Activated CD4-positive, alpha-beta T cell treated with anti-CD3 and anti-CD28 coated beads for 36 hours (primary cell): ENCODE measurements at regions not wholly inside any gene's neighbourhood (a gene's known extent, or its start where the extent isn't known, plus 50 kb on each side); places are given as distances from the start of the nearest gene placed in this dataset.

Source experiments
- ATAC-seq: fragments of 200-7000 bp; cut with Tn5 transposase; one replicate; pipeline ENCODE4 v1.10.0; 2021; ENCODE audit warnings: mild to moderate bottlenecking, moderate library complexity
- CTCF ChIA-PET: fragments of 350-600 bp; sonication (Branson Sonifier 250); formaldehyde crosslinking; loops from one replicate; lab custom pipeline; 2021; ENCODE audit warnings: antibody characterized with exemption; lab: Charles Lee
- POLR2A ChIA-PET: fragments of 350-600 bp; sonication (Branson Sonifier 250); formaldehyde crosslinking; loops from one replicate; lab custom pipeline; 2021; ENCODE audit warnings: antibody characterized with exemption, inconsistent platforms; lab: Charles Lee
- DNase-seq: peaks from one replicate; pipeline ENCODE4 v3.0.0-alpha.2; 2020
- H3K27ac Mint-ChIP-seq: one replicate; pipeline ENCODE4 v1.8.0; 2021; ENCODE audit warnings: mixed read lengths
- H3K27me3 Mint-ChIP-seq: one replicate; pipeline ENCODE4 v1.8.0; 2021; ENCODE audit warnings: mixed read lengths
- H3K36me3 Mint-ChIP-seq: one replicate; pipeline ENCODE4 v1.8.0; 2021; ENCODE audit warnings: low read depth, mixed read lengths
- H3K4me1 Mint-ChIP-seq: one replicate; pipeline ENCODE4 v1.8.0; 2021; ENCODE audit warnings: mixed read lengths
- H3K4me3 Mint-ChIP-seq: one replicate; pipeline ENCODE4 v1.8.0; 2021; ENCODE audit warnings: mild to moderate bottlenecking, moderate library complexity, mixed read lengths
- H3K9me3 Mint-ChIP-seq: one replicate; pipeline ENCODE4 v1.8.0; 2021; ENCODE audit warnings: low read depth, mixed read lengths
- intact Hi-C, 2 experiments: fragments of 100-400 bp; cut with DNase I in 1 of 2; cut with micrococcal nuclease in 1 of 2; formaldehyde crosslinking; loops; one replicate each; pipeline versions ENCODE4 v1.14.2 to v1.15.1; 2022 to 2024; cut with DNase I, micrococcal nuclease

DNA sequence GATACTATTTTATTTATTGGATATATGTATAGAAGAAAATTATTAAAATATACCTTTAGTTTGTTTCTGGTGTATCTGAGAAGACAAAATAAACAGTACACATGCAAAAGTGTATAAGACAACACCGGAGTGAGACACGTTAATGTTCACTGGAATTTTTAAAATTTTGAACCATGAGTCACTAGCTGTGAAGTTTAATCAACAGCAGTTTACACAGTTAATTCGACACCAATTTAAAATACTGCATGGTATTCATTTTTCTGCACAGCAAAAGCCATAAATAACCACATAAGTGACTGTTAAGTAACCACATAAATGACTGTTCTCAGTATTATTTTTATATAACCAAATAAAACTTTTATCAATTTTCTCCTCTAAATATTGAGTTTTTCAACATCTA is 418.7 kb upstream of the NBEA start:
- POLR2A ChIA-PET: no interaction called here

DNA sequence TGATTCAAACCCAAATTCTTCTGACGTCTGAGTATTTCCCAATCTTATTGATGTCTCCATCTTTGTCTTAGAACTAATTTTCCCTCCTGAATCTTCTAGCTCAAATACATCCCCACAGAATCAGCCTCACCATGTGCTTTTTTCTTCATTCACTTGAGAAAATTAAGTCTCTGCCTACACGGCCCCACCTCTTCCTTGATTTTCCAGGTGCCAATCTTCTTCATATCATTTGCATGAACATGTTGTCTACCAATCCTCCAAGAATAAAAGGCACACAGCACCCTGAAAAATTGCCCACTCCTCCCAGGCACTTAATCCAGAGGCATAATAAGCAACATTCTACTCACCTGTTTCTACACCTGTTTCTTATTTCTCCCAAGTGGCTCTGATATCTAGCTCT is 408.1 kb upstream of the NBEA start:
- peaks cover 9% of the 10 kb centered on the region for H3K9me3 Mint-ChIP-seq
- H3K27me3 Mint-ChIP-seq: no peaks in the 10 kb centered on the region
- DNase-seq (no peak), ATAC-seq (no peak)
- H3K4me3 Mint-ChIP-seq: no peak overlapping the region
- H3K4me1 Mint-ChIP-seq: no peaks in the 10 kb centered on the region
- H3K36me3 Mint-ChIP-seq: no peaks in the 10 kb centered on the region
- H3K27ac Mint-ChIP-seq: no peak overlapping the region
- CTCF ChIA-PET: no interaction called here
- intact Hi-C loops: no loop called here
- POLR2A ChIA-PET: no interaction called here

More for the DNA sequence above, 418.7 kb upstream of the NBEA start:
- no peak for DNase-seq
- no peaks in the 10 kb centered on the region for H3K36me3 Mint-ChIP-seq
- CTCF ChIA-PET: no interaction called here
- H3K9me3 Mint-ChIP-seq: no peaks in the 10 kb centered on the region
- intact Hi-C loops: no loop called here
- H3K4me1 Mint-ChIP-seq: no peaks in the 10 kb centered on the region
- ATAC-seq: no peak
- peaks cover 3% of the 10 kb centered on the region for H3K27me3 Mint-ChIP-seq
- no peak overlapping the region for H3K4me3 Mint-ChIP-seq
- no peak overlapping the region for H3K27ac Mint-ChIP-seq

DNA sequence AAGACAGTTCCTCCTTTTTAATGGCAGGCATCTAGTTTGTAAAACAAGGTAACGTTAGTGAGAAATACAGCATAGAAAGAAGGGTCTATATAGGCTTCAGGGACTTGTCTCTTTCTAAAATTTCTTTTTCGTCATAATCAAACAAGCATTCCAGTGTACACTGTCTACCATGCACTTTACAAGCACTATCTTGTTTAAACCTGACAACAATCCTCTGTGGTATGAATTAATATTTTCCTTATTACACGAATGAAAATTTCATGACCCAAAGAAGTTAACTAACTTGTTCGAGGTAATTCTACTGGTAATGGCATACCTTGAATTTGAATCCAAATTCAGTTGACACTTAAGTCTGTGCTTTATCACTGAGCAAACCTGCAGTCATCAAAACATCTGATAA is 399.7 kb upstream of the NBEA start:
- ChIA-PET POLR2A (no interaction called here), CTCF (no interaction called here)
- no peak for ATAC-seq
- no peak for DNase-seq
- Mint-ChIP-seq H3K27me3 (no peaks in the 10 kb centered on the region), H3K27ac (no peak overlapping the region), H3K9me3 (no peaks in the 10 kb centered on the region), H3K4me3 (no peak overlapping the region), H3K36me3 (no peaks in the 10 kb centered on the region), H3K4me1 (no peaks in the 10 kb centered on the region)
- intact Hi-C loops: no loop called here

DNA sequence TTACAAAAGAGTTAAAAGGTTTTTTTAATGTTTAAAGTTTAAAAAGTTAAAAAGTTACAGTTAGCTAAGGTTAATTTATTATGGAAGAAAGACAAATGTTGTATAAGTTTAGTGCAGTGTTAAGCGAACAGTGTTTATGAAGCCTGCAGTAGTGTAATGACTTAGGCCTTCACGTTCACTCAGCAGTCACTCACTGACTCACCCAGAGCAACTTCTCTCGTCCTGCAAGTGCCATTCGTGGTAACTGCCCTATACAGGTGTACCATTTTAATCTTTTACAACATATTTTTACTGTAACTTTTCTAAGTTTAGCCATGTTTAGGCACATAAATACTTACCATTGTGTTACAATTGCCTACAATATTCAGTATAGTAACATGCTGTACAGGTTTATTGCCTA is 398.2 kb upstream of the NBEA start:
- CTCF ChIA-PET: no interaction called here
- Mint-ChIP-seq H3K27me3 (no peaks in the 10 kb centered on the region), H3K9me3 (no peaks in the 10 kb centered on the region), H3K4me3 (no peak overlapping the region), H3K4me1 (no peaks in the 10 kb centered on the region), H3K27ac (no peak overlapping the region), H3K36me3 (no peaks in the 10 kb centered on the region)
- ATAC-seq (no peak), DNase-seq (no peak)
- POLR2A ChIA-PET: no interaction called here
- intact Hi-C loops: no loop called here

DNA sequence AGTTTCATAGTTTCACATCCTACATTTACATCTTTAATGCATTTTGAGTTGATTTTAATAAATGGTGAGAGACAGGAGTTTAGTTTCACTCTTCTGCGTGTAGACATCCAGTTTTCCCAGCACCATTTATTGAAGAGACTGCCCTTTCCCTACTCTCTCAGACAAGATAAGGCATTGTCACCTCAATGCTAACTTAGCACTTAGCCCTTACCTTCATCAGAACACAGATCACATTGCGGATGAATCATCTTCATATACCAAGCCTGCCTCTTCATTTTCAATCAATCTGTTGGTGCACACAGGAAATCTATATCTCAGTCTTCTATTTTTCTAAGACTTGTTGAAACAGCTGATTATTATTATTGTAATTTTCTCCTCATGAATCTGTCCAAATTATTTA is 396.6 kb upstream of the NBEA start:
- no peaks in the 10 kb centered on the region for H3K27me3 Mint-ChIP-seq
- no peaks in the 10 kb centered on the region for H3K4me1 Mint-ChIP-seq
- ATAC-seq (no peak), DNase-seq (no peak)
- ChIA-PET POLR2A (no interaction called here), CTCF (no interaction called here)
- no peak overlapping the region for H3K27ac Mint-ChIP-seq
- no peak overlapping the region for H3K4me3 Mint-ChIP-seq
- H3K36me3 Mint-ChIP-seq: no peaks in the 10 kb centered on the region
- intact Hi-C loops: no loop called here
- H3K9me3 Mint-ChIP-seq: no peaks in the 10 kb centered on the region

DNA sequence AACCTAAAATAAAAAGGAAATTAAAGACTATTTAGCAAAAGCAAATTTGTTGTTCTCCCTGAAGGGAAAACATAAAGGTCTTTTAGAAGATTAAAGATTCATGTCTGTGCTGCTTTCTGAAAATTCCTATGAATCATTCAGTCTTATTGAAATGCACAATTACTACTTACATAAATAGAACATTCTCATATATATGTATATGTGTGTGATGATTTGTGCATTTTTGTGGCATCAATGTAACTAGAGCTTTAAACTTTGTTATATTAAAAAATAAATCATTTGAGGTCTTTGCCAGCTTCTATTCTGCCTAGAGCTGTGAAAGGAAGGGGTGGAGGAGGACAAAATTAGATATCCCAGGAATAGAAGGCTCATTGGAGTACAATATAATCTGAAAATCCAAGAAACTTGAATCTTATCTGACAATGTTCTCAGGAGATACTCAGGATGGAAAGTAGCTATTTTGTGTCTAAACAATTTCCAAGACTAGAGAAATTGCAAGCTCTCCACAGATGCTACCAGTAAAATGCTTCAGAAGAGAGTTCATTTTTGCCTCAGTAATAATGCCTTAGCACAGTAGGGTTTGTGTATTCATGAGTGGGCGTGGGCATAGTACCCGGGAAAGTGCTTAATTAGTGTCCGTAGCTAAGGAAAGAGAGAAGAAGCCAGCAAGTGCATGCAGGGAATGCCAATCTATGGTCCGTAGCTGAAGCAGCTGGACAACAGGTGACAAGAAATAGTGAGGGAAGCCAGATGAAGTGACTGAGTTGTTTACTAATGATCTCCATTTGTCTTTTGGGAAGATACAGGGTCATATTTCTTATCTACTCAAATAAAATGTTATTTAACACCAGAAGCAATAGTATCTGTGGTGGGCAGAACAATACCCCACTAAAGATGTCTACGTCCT is 395.5 kb upstream of the NBEA start:
- Mint-ChIP-seq H3K4me1 (no peaks in the 10 kb centered on the region), H3K4me3 (no peak overlapping the region), H3K27me3 (no peaks in the 10 kb centered on the region), H3K9me3 (no peaks in the 10 kb centered on the region), H3K36me3 (no peaks in the 10 kb centered on the region), H3K27ac (no peak overlapping the region)
- ChIA-PET POLR2A (no interaction called here), CTCF (interaction anchor here (0.6 kb wide), 1 partner anchor 585 kb away, joined by 3 read pairs; no protein-coding TSS in a partner anchor)
- ATAC-seq (no peak), DNase-seq (no peak)
- intact Hi-C loops: no loop called here

DNA sequence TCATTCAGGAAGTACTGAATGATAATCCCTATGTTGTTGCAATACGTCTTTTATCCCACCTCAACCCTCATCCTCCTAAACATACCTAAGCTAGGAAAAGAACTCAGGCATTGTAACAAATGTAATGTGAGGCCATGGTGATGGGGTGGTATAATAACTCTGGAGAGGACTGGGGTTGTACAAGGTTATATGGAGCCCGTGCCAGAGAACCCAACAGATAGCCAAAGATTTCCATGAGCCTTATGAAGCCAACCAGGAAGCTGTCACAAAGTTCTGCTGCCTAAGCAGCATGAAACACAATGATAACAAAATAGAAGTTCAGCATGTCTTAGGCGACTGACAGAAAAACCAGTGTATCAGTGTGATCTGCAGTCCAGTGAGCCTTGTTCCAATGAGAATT is 394.1 kb upstream of the NBEA start:
- Mint-ChIP-seq H3K36me3 (no peaks in the 10 kb centered on the region), H3K9me3 (no peaks in the 10 kb centered on the region), H3K27ac (no peak overlapping the region), H3K4me3 (no peak overlapping the region), H3K4me1 (no peaks in the 10 kb centered on the region), H3K27me3 (no peaks in the 10 kb centered on the region)
- no peak for ATAC-seq
- CTCF ChIA-PET: no interaction called here
- DNase-seq: no peak
- intact Hi-C loops: no loop called here
- POLR2A ChIA-PET: interaction anchor here (0.7 kb wide), 1 partner anchor 9 kb away, joined by 3 read pairs; no protein-coding TSS in a partner anchor

DNA sequence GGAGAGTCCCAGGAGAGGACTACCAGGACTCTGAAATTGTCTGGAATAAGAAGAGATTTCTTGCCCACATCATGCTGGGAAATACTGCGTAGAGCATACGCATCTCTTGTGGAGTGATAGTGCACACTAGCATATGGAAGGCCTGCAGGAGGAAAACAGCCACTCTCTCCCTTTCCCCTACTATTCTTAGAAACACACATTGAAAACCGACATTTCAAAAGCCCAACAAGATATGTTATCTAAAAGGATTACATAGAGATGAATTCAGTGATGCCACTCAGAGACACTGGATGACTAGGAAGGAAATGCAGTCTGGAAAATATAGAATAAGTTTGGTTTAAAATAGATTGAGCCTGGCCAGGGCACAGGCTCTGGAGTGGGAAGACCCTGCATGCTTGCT is 388.7 kb upstream of the NBEA start:
- Mint-ChIP-seq H3K36me3 (no peaks in the 10 kb centered on the region), H3K27me3 (no peaks in the 10 kb centered on the region), H3K27ac (no peak overlapping the region), H3K4me3 (no peak overlapping the region), H3K9me3 (no peaks in the 10 kb centered on the region), H3K4me1 (no peaks in the 10 kb centered on the region)
- ATAC-seq: no peak
- DNase-seq: no peak
- intact Hi-C loops: no loop called here
- CTCF ChIA-PET: no interaction called here
- POLR2A ChIA-PET: no interaction called here

DNA sequence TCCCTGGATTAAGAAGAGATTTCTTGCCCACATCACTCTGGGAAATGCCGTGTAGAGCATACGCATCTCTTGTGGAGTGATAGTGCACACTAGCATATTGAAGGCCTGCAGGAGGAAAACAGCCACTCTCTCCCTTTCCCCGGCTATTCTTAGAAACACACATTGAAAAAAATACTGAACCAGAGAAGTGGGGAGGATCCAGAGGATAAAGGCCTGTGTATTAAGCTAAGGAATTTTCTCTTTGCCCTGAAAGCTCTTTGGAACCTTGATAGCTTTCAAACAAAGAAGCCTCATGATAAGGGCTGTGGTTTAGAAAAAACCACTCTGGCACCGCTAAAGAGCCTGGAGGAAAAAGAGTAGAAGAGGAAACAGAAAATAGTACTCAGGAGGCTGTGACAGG is 386.1 kb upstream of the NBEA start:
- no peak for ATAC-seq
- CTCF ChIA-PET: no interaction called here
- H3K27ac Mint-ChIP-seq: no peak overlapping the region

DNA sequence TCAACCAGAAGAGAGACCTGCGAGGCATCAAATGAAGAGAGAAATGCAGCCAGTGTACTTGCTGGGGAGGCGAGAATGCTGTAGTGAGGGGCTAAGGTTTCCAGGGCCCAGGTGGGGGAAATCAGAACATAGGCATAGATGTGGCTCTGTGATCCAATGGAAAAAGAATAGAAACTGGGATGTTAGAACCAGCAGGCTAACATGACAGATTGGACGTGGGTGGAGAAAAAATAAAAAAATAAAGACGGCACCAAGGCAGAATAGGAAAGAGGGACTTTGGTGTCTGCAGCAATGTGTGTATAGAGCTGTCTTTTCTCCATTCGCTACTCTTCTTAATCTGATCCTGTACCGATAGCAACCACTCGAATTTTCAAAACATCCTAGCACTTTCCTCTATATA is 381.0 kb upstream of the NBEA start:
- ChIA-PET POLR2A (no interaction called here), CTCF (no interaction called here)
- Mint-ChIP-seq H3K9me3 (no peaks in the 10 kb centered on the region), H3K4me1 (no peaks in the 10 kb centered on the region), H3K27me3 (no peaks in the 10 kb centered on the region), H3K36me3 (no peaks in the 10 kb centered on the region), H3K4me3 (no peak overlapping the region), H3K27ac (no peak overlapping the region)
- DNase-seq (no peak), ATAC-seq (no peak)
- intact Hi-C loops: no loop called here

More for the DNA sequence above, 386.1 kb upstream of the NBEA start:
- intact Hi-C loops: no loop called here
- POLR2A ChIA-PET: no interaction called here
- DNase-seq: no peak
- no peaks in the 10 kb centered on the region for H3K27me3 Mint-ChIP-seq
- H3K4me3 Mint-ChIP-seq: no peak overlapping the region
- H3K36me3 Mint-ChIP-seq: no peaks in the 10 kb centered on the region
- H3K9me3 Mint-ChIP-seq: no peaks in the 10 kb centered on the region
- no peaks in the 10 kb centered on the region for H3K4me1 Mint-ChIP-seq

DNA sequence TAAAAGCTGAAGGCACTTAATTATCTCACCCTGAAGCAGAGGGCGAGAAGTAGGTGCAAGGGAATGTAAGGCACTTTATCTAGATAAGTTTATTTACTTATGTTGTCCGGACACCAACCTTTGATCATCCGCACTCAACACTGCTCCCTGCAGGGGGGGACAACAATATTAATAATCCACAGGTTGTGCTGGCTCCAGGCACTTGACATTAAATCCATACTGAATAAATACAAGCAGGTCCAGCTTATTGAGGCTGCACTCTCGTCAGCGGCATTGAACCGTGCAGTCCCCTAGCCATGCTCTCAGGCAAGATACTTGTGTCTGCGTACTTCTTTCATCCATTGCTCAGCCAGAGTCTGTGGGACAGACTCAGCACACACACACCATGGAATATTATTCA is 374.5 kb upstream of the NBEA start:
- no peaks in the 10 kb centered on the region for H3K36me3 Mint-ChIP-seq
- no peaks in the 10 kb centered on the region for H3K4me1 Mint-ChIP-seq
- H3K27me3 Mint-ChIP-seq: no peaks in the 10 kb centered on the region
- H3K4me3 Mint-ChIP-seq: no peak overlapping the region
- H3K27ac Mint-ChIP-seq: no peak overlapping the region
- no peaks in the 10 kb centered on the region for H3K9me3 Mint-ChIP-seq
- DNase-seq (no peak), ATAC-seq (no peak)
- intact Hi-C loops: no loop called here
- ChIA-PET CTCF (no interaction called here), POLR2A (no interaction called here)

DNA sequence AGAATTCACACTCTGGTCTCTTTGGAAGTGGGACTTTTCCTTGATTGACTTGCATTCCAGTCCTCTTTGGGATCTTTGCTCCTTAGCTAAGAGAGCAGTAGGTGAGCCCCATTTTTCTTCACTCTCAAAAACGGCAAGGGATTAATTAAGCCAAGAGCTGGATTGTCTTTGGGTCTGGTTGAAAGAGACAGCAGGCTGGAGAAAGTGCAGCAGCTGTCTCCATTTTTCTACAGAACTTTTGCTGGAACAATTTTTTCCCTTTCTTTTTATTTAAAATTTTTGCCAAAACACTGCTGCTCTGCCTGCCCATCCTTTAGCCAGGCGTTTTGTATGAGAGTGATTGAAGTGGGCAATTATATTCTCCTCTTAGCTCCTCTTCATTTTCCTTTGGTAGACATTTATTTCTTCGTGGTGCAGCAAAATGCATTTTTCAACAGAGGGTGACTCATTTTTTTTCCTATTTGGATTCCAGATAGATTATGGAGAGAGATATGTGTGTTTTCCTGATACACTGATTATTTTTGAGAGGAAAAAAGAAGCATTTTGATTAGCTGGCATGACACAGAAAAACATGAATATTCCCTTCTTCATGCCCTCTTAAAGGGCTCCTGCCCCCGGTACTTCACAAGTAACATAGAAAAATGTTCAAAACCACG is 371.2 kb upstream of the NBEA start:
- H3K27me3 Mint-ChIP-seq: no peaks in the 10 kb centered on the region
- DNase-seq (no peak), ATAC-seq (no peak)
- H3K4me3 Mint-ChIP-seq: no peak overlapping the region
- POLR2A ChIA-PET: no interaction called here
- H3K9me3 Mint-ChIP-seq: no peaks in the 10 kb centered on the region
- no peak overlapping the region for H3K27ac Mint-ChIP-seq
- no peaks in the 10 kb centered on the region for H3K36me3 Mint-ChIP-seq
- CTCF ChIA-PET: interaction anchor here (0.6 kb wide), 1 partner anchor 449 kb away, joined by 3 read pairs; no protein-coding TSS in a partner anchor
- intact Hi-C loops: no loop called here
- no peaks in the 10 kb centered on the region for H3K4me1 Mint-ChIP-seq
